HEK293T (cell line): ENCODE measurements at regions not wholly inside any gene's neighbourhood (a gene's known extent, or its start where the extent isn't known, plus 50 kb on each side); places are given as distances from the start of the nearest gene placed in this dataset.

Source experiments
- CTCF ChIA-PET: fragments of 350-600 bp; formaldehyde crosslinking; extraction: SDS; loops from one replicate; lab custom pipeline; 2021; ENCODE audit warnings: antibody characterized with exemption, inconsistent platforms; lab: Yijun Ruan, JAX
- POLR2A ChIA-PET: fragments of 350-600 bp; formaldehyde crosslinking; extraction: SDS; loops from one replicate; lab custom pipeline; 2020; ENCODE audit warnings: antibody characterized with exemption, inconsistent platforms; lab: Yijun Ruan, JAX
- DNase-seq: peaks from one replicate; pipeline ENCODE4 v3.0.0; 2012; ENCODE audit warnings: mixed read lengths; ENCODE audit errors: extremely low spot score
- ARNT ChIP-seq: fragments of 450-650 bp; IDR thresholded peaks from 2 replicates; pipeline ENCODE4 v1.6.1; 2017; ENCODE audit warnings: mild to moderate bottlenecking
- BHLHE40 ChIP-seq: fragments of 450-650 bp; IDR thresholded peaks from 2 replicates; pipeline ENCODE4 v1.6.1; 2016; ENCODE audit warnings: mild to moderate bottlenecking, moderate library complexity, borderline replicate concordance
- CTBP1 ChIP-seq: fragments of 450-650 bp; IDR thresholded peaks from 2 replicates; pipeline ENCODE4 v1.6.1; 2016; ENCODE audit warnings: borderline replicate concordance
- ELF4 ChIP-seq: fragments of 450-650 bp; IDR thresholded peaks from 2 replicates; pipeline ENCODE4 v1.6.1; 2017; ENCODE audit warnings: antibody characterized with exemption
- FOXA1 ChIP-seq: fragments of 450-650 bp; IDR thresholded peaks from 2 replicates; pipeline ENCODE4 v1.6.1; 2016; ENCODE audit warnings: mild to moderate bottlenecking
- FOXK2 ChIP-seq: fragments of 450-650 bp; IDR thresholded peaks from 2 replicates; pipeline ENCODE4 v1.6.1; 2016; ENCODE audit warnings: mild to moderate bottlenecking
- FOXM1 ChIP-seq: fragments of 450-650 bp; IDR thresholded peaks from 2 replicates; pipeline ENCODE4 v1.6.1; 2017; ENCODE audit warnings: mild to moderate bottlenecking, borderline replicate concordance
- HDGF ChIP-seq: fragments of 450-650 bp; IDR thresholded peaks from 2 replicates; pipeline ENCODE4 v1.6.1; 2017; ENCODE audit warnings: antibody characterized with exemption, borderline replicate concordance
- L3MBTL2 ChIP-seq: fragments of 450-650 bp; conservative IDR thresholded peaks from 2 replicates; pipeline ENCODE4 v1.6.1; 2016; ENCODE audit warnings: mild to moderate bottlenecking
- LEF1 ChIP-seq: fragments of 450-650 bp; IDR thresholded peaks from 2 replicates; pipeline ENCODE4 v1.6.1; 2017; ENCODE audit warnings: mild to moderate bottlenecking, borderline replicate concordance
- NFRKB ChIP-seq: fragments of 450-650 bp; IDR thresholded peaks from 2 replicates; pipeline ENCODE4 v1.6.1; 2016; ENCODE audit warnings: mild to moderate bottlenecking, moderate library complexity
- PKNOX1 ChIP-seq: fragments of 450-650 bp; IDR thresholded peaks from 2 replicates; pipeline ENCODE4 v1.6.1; 2016
- SP1 ChIP-seq: fragments of 450-650 bp; IDR thresholded peaks from 2 replicates; pipeline ENCODE4 v1.6.1; 2017
- SUZ12 ChIP-seq: fragments of 450-650 bp; IDR thresholded peaks from 2 replicates; pipeline ENCODE4 v1.6.1; 2016; ENCODE audit warnings: mild to moderate bottlenecking
- TARDBP ChIP-seq: fragments of 450-650 bp; IDR thresholded peaks from 2 replicates; pipeline ENCODE4 v1.6.1; 2016
- ZNF384 ChIP-seq: fragments of 450-650 bp; IDR thresholded peaks from 2 replicates; pipeline ENCODE4 v1.6.1; 2016

DNA sequence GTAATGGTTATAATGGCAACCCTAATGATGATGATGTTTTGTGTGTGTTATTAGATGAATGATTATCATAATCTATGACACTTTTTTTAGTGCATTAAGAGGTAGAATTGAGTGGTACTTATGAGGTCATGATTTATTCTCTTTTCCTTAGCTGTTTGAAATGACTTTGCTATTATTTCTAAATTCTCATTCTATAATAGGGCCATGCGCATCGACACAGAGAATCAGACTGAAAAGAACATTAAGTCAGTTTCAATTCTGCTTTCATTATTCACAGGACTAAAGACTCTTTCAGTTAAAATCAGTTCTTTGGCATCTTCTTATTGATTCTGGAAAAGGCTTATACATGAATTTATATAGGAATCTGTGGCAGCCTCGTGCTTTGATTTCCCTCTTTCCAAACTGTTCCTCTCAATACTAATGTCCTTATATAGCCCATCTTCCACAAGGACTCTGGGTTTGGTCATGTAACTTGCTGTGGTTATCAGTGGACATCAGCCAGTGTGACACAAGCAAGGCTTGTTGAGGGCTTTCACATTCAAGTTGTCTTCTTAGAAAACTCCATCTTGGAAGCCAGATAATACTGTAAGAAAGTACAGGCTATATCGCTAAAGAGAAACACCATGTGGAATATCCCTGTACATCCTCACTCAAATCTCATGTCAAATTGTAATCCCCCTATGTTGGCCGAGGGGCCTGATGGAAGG, 140.3 kb upstream of the CHD1 start:
- CTCF ChIA-PET, result interaction anchor here (0.6 kb wide), 1 partner anchor 11 kb away, joined by 3 read pairs; no protein-coding TSS in a partner anchor
- no peak for DNase-seq
- POLR2A ChIA-PET, result no interaction called here
- TF ChIP-seq ARNT, result no peak
- no peak for TF ChIP-seq HDGF
- TF ChIP-seq BHLHE40, result no peak
- TF ChIP-seq TARDBP, result no peak
- no peak for TF ChIP-seq NFRKB
- TF ChIP-seq SP1, result no peak
- no peak for TF ChIP-seq ZNF384
- no peak for TF ChIP-seq CTBP1
- no peak for TF ChIP-seq ELF4
- no peak for TF ChIP-seq LEF1
- no peak for TF ChIP-seq FOXK2
- no peak for TF ChIP-seq PKNOX1
- no peak for TF ChIP-seq FOXA1

- POLR2A ChIA-PET, result no interaction called here
- no peak for DNase-seq
- CTCF ChIA-PET, result interaction anchor here (1.1 kb wide), 1 partner anchor 156 kb away, joined by 4 read pairs; no protein-coding TSS in a partner anchor
These were observed 134.9 kb upstream of the CHD1 start for GRCh38 chr5:99063737-99064136.

GRCh38 chr5:99061711-99062110, 132.9 kb upstream of the CHD1 start:
- CTCF ChIA-PET, result interaction anchor here (1.0 to 2.6 kb wide), 4 partner anchors 10 to 30 kb away, joined by 3 to 8 read pairs (median 6); no protein-coding TSS in a partner anchor
- POLR2A ChIA-PET, result interaction anchor here (0.6 kb wide), 1 partner anchor 291 kb away, joined by 3 read pairs; no protein-coding TSS in a partner anchor
- TF ChIP-seq ARNT (no peak), HDGF (no peak), FOXK2 (no peak), FOXM1 (no peak), CTBP1 (no peak), L3MBTL2 (no peak), NFRKB (no peak), SP1 (no peak), ELF4 (no peak), SUZ12 (no peak), LEF1 (no peak)
- no peak for DNase-seq

More at GRCh38 chr5:99063737-99064136, 134.9 kb upstream of the CHD1 start:
- no peak for TF ChIP-seq L3MBTL2
- TF ChIP-seq FOXK2, result no peak

- POLR2A ChIA-PET, result interaction anchor here (0.6 kb wide), 1 partner anchor 291 kb away, joined by 3 read pairs; no protein-coding TSS in a partner anchor
- TF ChIP-seq CTBP1, result no peak
- TF ChIP-seq TARDBP, result no peak
- TF ChIP-seq ARNT, result no peak
- no peak for TF ChIP-seq BHLHE40
- TF ChIP-seq PKNOX1, result no peak
- TF ChIP-seq ZNF384, result no peak
- no peak for TF ChIP-seq HDGF
- no peak for TF ChIP-seq L3MBTL2
- TF ChIP-seq FOXM1, result no peak
- no peak for TF ChIP-seq FOXK2
- TF ChIP-seq ELF4, result no peak
- no peak for DNase-seq
- CTCF ChIA-PET, result interaction anchor here (0.7 to 2.6 kb wide), 5 partner anchors 10 to 41 kb away, joined by 3 to 8 read pairs (median 4); no protein-coding TSS in a partner anchor
These were observed 132.5 kb upstream of the CHD1 start for GRCh38 chr5:99061299-99061698.

- ChIA-PET POLR2A (interaction anchor here (0.6 kb wide), 1 partner anchor 290 kb away, joined by 3 read pairs; no protein-coding TSS in a partner anchor), CTCF (interaction anchor here (0.7 to 2.6 kb wide), 7 partner anchors 9 to 288 kb away, joined by 3 to 8 read pairs (median 3); no protein-coding TSS in a partner anchor)
- TF ChIP-seq LEF1, result no peak
- TF ChIP-seq PKNOX1, result peak; percentile 41; the same call in 1 of the 2 replicates
- peak; percentile 66 for DNase-seq
These were observed 131.8 kb upstream of the CHD1 start for GRCh38 chr5:99060306-99061261.

GRCh38 chr5:99059685-99060084, 130.9 kb upstream of the CHD1 start:
- no peak for DNase-seq
- TF ChIP-seq SUZ12 (no peak), NFRKB (no peak), ELF4 (no peak), FOXK2 (no peak), BHLHE40 (no peak), LEF1 (no peak), PKNOX1 (no peak), ARNT (no peak), FOXM1 (no peak), SP1 (no peak), L3MBTL2 (no peak), FOXA1 (no peak), TARDBP (no peak)
- CTCF ChIA-PET, result interaction anchor here (0.6 to 2.6 kb wide), 4 partner anchors 9 to 287 kb away, joined by 3 to 7 read pairs (median 4); no protein-coding TSS in a partner anchor
- POLR2A ChIA-PET, result no interaction called here
